ENCODE measurements at regions not wholly inside any gene's neighbourhood (a gene's known extent, or its start where the extent isn't known, plus 50 kb on each side); places are given as distances from the start of the nearest gene placed in this dataset.

- intact Hi-C loops (cut with DNase I) = no loop called here
- no peaks in the 10 kb centered on the region for H3K4me1 ChIP-seq
Observed at GRCh38 chr17:12459736-12460135, 206.0 kb upstream of the MYOCD start.

GRCh38 chr17:12463102-12463501 is 202.6 kb upstream of the MYOCD start:
- 24 to 31% methylated on average over 2 of the region's 2 CpGs for WGBS, 2 donors
- Histone ChIP-seq H3K36me3 (no peaks in the 10 kb centered on the region), H3K4me1 (no peaks in the 10 kb centered on the region), H3K27me3 (no peaks in the 10 kb centered on the region), H3K9me3 (no peaks in the 10 kb centered on the region), H3K27ac (no peak overlapping the region), H3K4me3 (replicated peaks in 1 of 3) (no peak overlapping the region)
- TF ChIP-seq CTCF (IDR thresholded peaks at IDR 0.05) (no peak), POLR2A (IDR thresholded peaks at IDR 0.05) (no peak)
- DNase-seq = no peak
- intact Hi-C loops (cut with DNase I) = no loop called here

More at GRCh38 chr17:12459736-12460135, 206.0 kb upstream of the MYOCD start:
- TF ChIP-seq CTCF (IDR thresholded peaks at IDR 0.05) = no peak
- no peak for TF ChIP-seq POLR2A (IDR thresholded peaks at IDR 0.05)
- no peaks in the 10 kb centered on the region for H3K36me3 ChIP-seq
- H3K27ac ChIP-seq = no peak overlapping the region
- no peaks in the 10 kb centered on the region for H3K27me3 ChIP-seq
- no peak for DNase-seq
- H3K4me3 ChIP-seq (replicated peaks in 1 of 3) = no peak overlapping the region
- no peaks in the 10 kb centered on the region for H3K9me3 ChIP-seq

GRCh38 chr17:12472252-12473173 is 193.2 kb upstream of the MYOCD start:
- Histone ChIP-seq H3K4me1 (no peaks in the 10 kb centered on the region), H3K27ac (no peak overlapping the region), H3K9me3 (no peaks in the 10 kb centered on the region), H3K36me3 (no peaks in the 10 kb centered on the region), H3K27me3 (no peaks in the 10 kb centered on the region), H3K4me3 (replicated peaks in 1 of 3) (no peak overlapping the region)
- intact Hi-C loops (cut with DNase I) = no loop called here
- 69 to 75% methylated on average over 7 of the region's 7 CpGs for WGBS, 2 donors
- TF ChIP-seq POLR2A (IDR thresholded peaks at IDR 0.05) = no peak
- no peak for TF ChIP-seq CTCF (IDR thresholded peaks at IDR 0.05)
- DNase-seq = no peak

- no peaks in the 10 kb centered on the region for H3K36me3 ChIP-seq
- 93 to 97% methylated on average over 7 of the region's 7 CpGs for WGBS, 2 donors
- intact Hi-C loops (cut with DNase I) = no loop called here
- H3K4me1 ChIP-seq = no peaks in the 10 kb centered on the region
- no peak overlapping the region for H3K27ac ChIP-seq
- no peaks in the 10 kb centered on the region for H3K27me3 ChIP-seq
- TF ChIP-seq POLR2A (IDR thresholded peaks at IDR 0.05) = no peak
- no peak for TF ChIP-seq CTCF (IDR thresholded peaks at IDR 0.05)
- no peaks in the 10 kb centered on the region for H3K9me3 ChIP-seq
- H3K4me3 ChIP-seq (replicated peaks in 1 of 3) = no peak overlapping the region
- DNase-seq = no peak
Observed at GRCh38 chr17:12478311-12478710, 187.4 kb upstream of the MYOCD start.

- no peaks in the 10 kb centered on the region for H3K36me3 ChIP-seq
- H3K9me3 ChIP-seq = no peaks in the 10 kb centered on the region
- H3K27ac ChIP-seq = no peak overlapping the region
- no peak overlapping the region for H3K4me3 ChIP-seq (replicated peaks in 1 of 3)
- peaks cover 0 to 3% of the 10 kb centered on the region in 2 donors for H3K4me1 ChIP-seq
- no peak for TF ChIP-seq CTCF (IDR thresholded peaks at IDR 0.05)
- TF ChIP-seq POLR2A (IDR thresholded peaks at IDR 0.05) = no peak
- no peaks in the 10 kb centered on the region for H3K27me3 ChIP-seq
- 81% methylated on average over 4 of the region's 4 CpGs for WGBS, 2 donors
- intact Hi-C loops (cut with DNase I) = loop anchor here (10.0 kb wide), 1 partner anchor 59 kb away; no protein-coding TSS in a partner anchor
- DNase-seq = no peak
Observed at GRCh38 chr17:12485361-12485906, 180.3 kb upstream of the MYOCD start.
